SKM-1 (cell line): ENCODE measurements at regions not wholly inside any gene's neighbourhood (a gene's known extent, or its start where the extent isn't known, plus 50 kb on each side); places are given as distances from the start of the nearest gene placed in this dataset.
A peak's percentile ranks its signal among the peaks of the same experiment; 100 is the strongest.

Experiments used
- DNase-seq: peaks from one replicate; lab custom pipeline; 2025; ENCODE audit not compliant: unreplicated experiment; lab: John Stamatoyannopoulos, UW

- DNase-seq, result no peak
Observed at GRCh38 chr4:186930024-186930423, 206.4 kb upstream of the FAT1 start.

- no peak for DNase-seq
Observed at GRCh38 chr4:186931519-186931918, 207.9 kb upstream of the FAT1 start.

- DNase-seq, result no peak
Observed at GRCh38 chr4:186932196-186932595, 208.5 kb upstream of the FAT1 start.

- no peak for DNase-seq
Observed at GRCh38 chr4:186932631-186933187, 209.1 kb upstream of the FAT1 start.

- no peak for DNase-seq
Observed at GRCh38 chr4:186934244-186934643, 210.6 kb upstream of the FAT1 start.

GRCh38 chr4:186934841-186935443 is 211.3 kb upstream of the FAT1 start:
- no peak for DNase-seq

GRCh38 chr4:186935901-186936300 is 212.2 kb upstream of the FAT1 start:
- no peak for DNase-seq

- no peak for DNase-seq
Observed at GRCh38 chr4:186936496-186937375, 213.1 kb upstream of the FAT1 start.

- no peak for DNase-seq
Observed at GRCh38 chr4:186939226-186939625, 215.6 kb upstream of the FAT1 start.

GRCh38 chr4:186939766-186940165 is 216.1 kb upstream of the FAT1 start:
- peak; percentile 83 for DNase-seq

- DNase-seq, result no peak
Observed at GRCh38 chr4:186940476-186940875, 216.8 kb upstream of the FAT1 start.

- no peak for DNase-seq
Observed at GRCh38 chr4:186942758-186943377, 219.2 kb upstream of the FAT1 start.

- no peak for DNase-seq
Observed at GRCh38 chr4:186943411-186943810, 219.8 kb upstream of the FAT1 start.

- DNase-seq, result no peak
Observed at GRCh38 chr4:186946136-186946535, 222.5 kb upstream of the FAT1 start.

- no peak for DNase-seq
Observed at GRCh38 chr4:186946682-186947294, 223.1 kb upstream of the FAT1 start.

- no peak for DNase-seq
Observed at GRCh38 chr4:186948361-186949242, 224.9 kb upstream of the FAT1 start.

- no peak for DNase-seq
Observed at GRCh38 chr4:186949847-186950246, 226.2 kb upstream of the FAT1 start.

- no peak for DNase-seq
Observed at GRCh38 chr4:186952709-186953108, 229.1 kb upstream of the FAT1 start.

GRCh38 chr4:186953599-186954260 is 230.1 kb upstream of the FAT1 start:
- no peak for DNase-seq

GRCh38 chr4:186954509-186954908 is 230.9 kb upstream of the FAT1 start:
- no peak for DNase-seq
